VCaP (cell line): ENCODE measurements at regions not wholly inside any gene's neighbourhood (a gene's known extent, or its start where the extent isn't known, plus 50 kb on each side); places are given as distances from the start of the nearest gene placed in this dataset.

ENCODE experiments used
- H3K27ac ChIP-seq: fragments of 450-650 bp; 2 replicates; pipeline ENCODE4 v1.5.1; 2017
- CTCF ChIP-seq: fragments of 450-650 bp; conservative IDR thresholded peaks from 2 replicates; pipeline ENCODE4 v1.5.1; 2017; ENCODE audit warnings: mild to moderate bottlenecking, moderate library complexity

GRCh38 chr7:136336932-136337331, 359.8 kb upstream of the MTPN start:
- no peak overlapping the region for H3K27ac ChIP-seq
- TF ChIP-seq CTCF: no peak

GRCh38 chr7:136333636-136334035, 356.5 kb upstream of the MTPN start:
- no peak for TF ChIP-seq CTCF

GRCh38 chr7:136326045-136326609, 349.0 kb upstream of the MTPN start:
- H3K27ac ChIP-seq: no peak overlapping the region
- TF ChIP-seq CTCF: no peak

More at GRCh38 chr7:136333636-136334035, 356.5 kb upstream of the MTPN start:
- no peak overlapping the region for H3K27ac ChIP-seq

GRCh38 chr7:136325578-136325977, 348.4 kb upstream of the MTPN start:
- no peak overlapping the region for H3K27ac ChIP-seq
- TF ChIP-seq CTCF: no peak

- H3K27ac ChIP-seq: no peak overlapping the region
Observed at GRCh38 chr7:136325027-136325426, 347.9 kb upstream of the MTPN start.

GRCh38 chr7:136324073-136324704, 347.0 kb upstream of the MTPN start:
- no peak overlapping the region for H3K27ac ChIP-seq

More at GRCh38 chr7:136325027-136325426, 347.9 kb upstream of the MTPN start:
- TF ChIP-seq CTCF: no peak

GRCh38 chr7:136312592-136312991, 335.4 kb upstream of the MTPN start:
- H3K27ac ChIP-seq: no peak overlapping the region
- TF ChIP-seq CTCF: no peak

More at GRCh38 chr7:136324073-136324704, 347.0 kb upstream of the MTPN start:
- no peak for TF ChIP-seq CTCF
